ENCODE measurements at regions not wholly inside any gene's neighbourhood (a gene's known extent, or its start where the extent isn't known, plus 50 kb on each side); places are given as distances from the start of the nearest gene placed in this dataset.

GRCh38 chr2:125095826-125096225, 1070.7 kb downstream of the CNTNAP5 start:
- TF ChIP-seq SUZ12 (IDR thresholded peaks at IDR 0.05; ENCODE audit: extremely low read depth, insufficient read depth, insufficient read length) (no peak), ZNF274 (IDR thresholded peaks at IDR 0.05; ENCODE audit: low read depth, low read length) (no peak), YY1 (IDR thresholded peaks at IDR 0.05; ENCODE audit: insufficient read depth, insufficient read length) (no peak)
